SK-N-SH treated with all-trans-retinoic acid at 6 μM for 48 hours (cell line): ENCODE measurements at regions not wholly inside any gene's neighbourhood (a gene's known extent, or its start where the extent isn't known, plus 50 kb on each side); places are given as distances from the start of the nearest gene placed in this dataset.

Experiments used
- ATAC-seq: fragments of 200-7000 bp; cut with Tn5 transposase; 3 replicates; pipeline ENCODE4 v1.9.1; 2020; ENCODE audit warnings: mild to moderate bottlenecking, moderate library complexity
- BACH2 ChIP-seq: fragments of 250-450 bp; sonication (Bioruptor Pico); IDR thresholded peaks from 2 replicates; pipeline ENCODE4 v1.9.0; 2021; ENCODE audit warnings: mild to moderate bottlenecking, borderline replicate concordance
- CREB5 ChIP-seq: fragments of 250-450 bp; sonication (Bioruptor Pico); IDR thresholded peaks from 2 replicates; pipeline ENCODE4 v1.5.1; 2020; ENCODE audit warnings: low read depth, mild to moderate bottlenecking, moderate library complexity
- CSRNP3 ChIP-seq: fragments of 250-450 bp; sonication (Bioruptor Pico); IDR thresholded peaks from 2 replicates; pipeline ENCODE4 v1.5.1; 2021; ENCODE audit warnings: mild to moderate bottlenecking, moderate library complexity
- GLIS3 ChIP-seq: fragments of 250-450 bp; sonication (Bioruptor Pico); IDR thresholded peaks from 2 replicates; pipeline ENCODE4 v1.5.0; 2020; ENCODE audit warnings: mild to moderate bottlenecking, moderate library complexity
- ISL1 ChIP-seq: fragments of 250-450 bp; sonication (Bioruptor Pico); IDR thresholded peaks from 2 replicates; pipeline ENCODE4 v2.1.2; 2022; ENCODE audit warnings: mild to moderate bottlenecking, moderate library complexity
- PATZ1 ChIP-seq: fragments of 250-450 bp; sonication (Bioruptor Pico); IDR thresholded peaks from 2 replicates; pipeline ENCODE4 v1.8.0; 2020; ENCODE audit warnings: mild to moderate bottlenecking, moderate library complexity, borderline replicate concordance
- POU6F1 ChIP-seq: fragments of 250-450 bp; sonication (Bioruptor Pico); IDR thresholded peaks from 2 replicates; pipeline ENCODE4 v1.8.0; 2021; ENCODE audit warnings: low read depth, mild to moderate bottlenecking, moderate library complexity, borderline replicate concordance
- PPARA ChIP-seq: fragments of 250-450 bp; sonication (Bioruptor Pico); IDR thresholded peaks from 2 replicates; pipeline ENCODE4 v1.5.0; 2020; ENCODE audit warnings: mild to moderate bottlenecking, borderline replicate concordance
- RARB ChIP-seq: fragments of 250-450 bp; sonication (Bioruptor Pico); IDR thresholded peaks from 2 replicates; pipeline ENCODE4 v1.8.0; 2021; ENCODE audit warnings: mild to moderate bottlenecking, moderate library complexity
- TCF4 ChIP-seq: fragments of 250-450 bp; sonication (Bioruptor Pico); IDR thresholded peaks from 2 replicates; pipeline ENCODE4 v1.8.0; 2021; ENCODE audit warnings: mild to moderate bottlenecking, moderate library complexity, borderline replicate concordance
- TOX ChIP-seq: fragments of 250-450 bp; sonication (Bioruptor Pico); IDR thresholded peaks from 2 replicates; pipeline ENCODE4 v1.8.0; 2021; ENCODE audit warnings: mild to moderate bottlenecking, moderate library complexity, borderline replicate concordance
- TSHZ2 ChIP-seq: fragments of 250-450 bp; sonication (Bioruptor Pico); IDR thresholded peaks from 2 replicates; pipeline ENCODE4 v1.5.0; 2020; ENCODE audit warnings: mild to moderate bottlenecking, moderate library complexity
- ZC3H10 ChIP-seq: fragments of 250-450 bp; sonication (Bioruptor Pico); IDR thresholded peaks from 2 replicates; pipeline ENCODE4 v1.5.1; 2021; ENCODE audit warnings: mild to moderate bottlenecking, moderate library complexity
- ZFP3 ChIP-seq: fragments of 250-450 bp; sonication (Bioruptor Pico); IDR thresholded peaks from 2 replicates; pipeline ENCODE4 v1.5.0; 2020; ENCODE audit warnings: mild to moderate bottlenecking, moderate library complexity
- ZFP30 ChIP-seq: fragments of 450-650 bp; formaldehyde crosslinking; IDR thresholded peaks from 2 replicates; pipeline ENCODE4 v1.5.0; 2022; ENCODE audit warnings: mild to moderate bottlenecking, moderate library complexity
- ZNF565 ChIP-seq: fragments of 450-650 bp; formaldehyde crosslinking; conservative IDR thresholded peaks from 2 replicates; pipeline ENCODE4 v1.5.0; 2020; ENCODE audit warnings: low read depth, mild to moderate bottlenecking, moderate library complexity
- ZNF70 ChIP-seq: fragments of 450-650 bp; formaldehyde crosslinking; IDR thresholded peaks from 2 replicates; pipeline ENCODE4 v1.5.0; 2020; ENCODE audit warnings: mild to moderate bottlenecking, moderate library complexity

- TF ChIP-seq POU6F1 (CRISPR knock-in tag) (no peak), RARB (CRISPR knock-in tag) (no peak), BACH2 (CRISPR knock-in tag) (no peak), CREB5 (no peak), PPARA (CRISPR knock-in tag) (no peak), ZC3H10 (CRISPR knock-in tag) (no peak), ZNF70 (CRISPR knock-in tag) (no peak), TOX (CRISPR knock-in tag) (no peak), TSHZ2 (CRISPR knock-in tag) (no peak), ISL1 (CRISPR knock-in tag) (no peak), CSRNP3 (CRISPR knock-in tag) (no peak), GLIS3 (CRISPR knock-in tag) (no peak), ZFP3 (CRISPR knock-in tag) (no peak)
- TF ChIP-seq, all 23 proteins: peak for 0
- ATAC-seq = no peak
These were observed 1226.8 kb upstream of the MAP3K7 start for GRCh38 chr6:91813641-91814040.

- TF ChIP-seq ISL1 (CRISPR knock-in tag) (no peak), ZNF565 (CRISPR knock-in tag) (no peak), TOX (CRISPR knock-in tag) (no peak), TSHZ2 (CRISPR knock-in tag) (no peak), RARB (CRISPR knock-in tag) (no peak), TCF4 (CRISPR knock-in tag) (no peak), ZFP30 (no peak), BACH2 (CRISPR knock-in tag) (no peak), ZC3H10 (CRISPR knock-in tag) (no peak), PATZ1 (no peak)
- no peak for ATAC-seq
These were observed 1225.9 kb upstream of the MAP3K7 start for GRCh38 chr6:91812596-91813274.
